B cell (primary cell): ENCODE measurements at regions not wholly inside any gene's neighbourhood (a gene's known extent, or its start where the extent isn't known, plus 50 kb on each side); places are given as distances from the start of the nearest gene placed in this dataset.

Experiments used
- ATAC-seq: fragments of 200-7000 bp; cut with Tn5 transposase; one replicate; pipeline ENCODE4 v1.10.0; 2021; ENCODE audit warnings: low read depth, mild to moderate bottlenecking, moderate number of reproducible peaks, moderate library complexity
- CTCF ChIA-PET: fragments of 350-600 bp; sonication (Branson Sonifier 250); formaldehyde crosslinking; loops from one replicate; lab custom pipeline; 2021; ENCODE audit warnings: antibody characterized with exemption, inconsistent platforms; lab: Charles Lee
- POLR2A ChIA-PET: fragments of 350-600 bp; sonication (Branson Sonifier 250); formaldehyde crosslinking; loops from one replicate; lab custom pipeline; 2021; ENCODE audit warnings: antibody characterized with exemption; lab: Charles Lee
- DNase-seq: peaks from one replicate; pipeline ENCODE4 v3.0.0; 2013
- H2AFZ ChIP-seq: 2 replicates; pipeline ENCODE4 v1.6.1; 2012; ENCODE audit warnings: mild to moderate bottlenecking, low read depth, low read length; ENCODE audit not compliant: insufficient read depth, poor library complexity, severe bottlenecking
- H3K27ac ChIP-seq, 2 donors: 1 replicate in 1 of 2; 2 replicates in 1 of 2; pipeline ENCODE4 v1.5.1; 2012 to 2013; ENCODE audit warnings: low read length in 2 of 2, mild to moderate bottlenecking in 2 of 2, moderate library complexity in 1 of 2
- H3K27me3 ChIP-seq, 4 experiments: fragments of 200-600 bp in 1 of 4; sonication (generic) in 1 of 4; replicated peaks in 1 of 4; 1 replicate in 2 of 4; 2 replicates in 2 of 4; pipeline versions ENCODE4 v1.6.1 to v1.7.0; 2013 to 2016; ENCODE audit warnings: low read length in 3 of 4, mild to moderate bottlenecking in 2 of 4, mixed read lengths in 1 of 4, moderate library complexity in 1 of 4; ENCODE audit not compliant: insufficient read depth in 4 of 4, control insufficient read depth in 3 of 4; ENCODE audit errors: control extremely low read depth in 1 of 4
- H3K36me3 ChIP-seq, 2 experiments: replicated peaks in 1 of 2; 1 replicate in 1 of 2; 2 replicates in 1 of 2; pipeline versions ENCODE4 v1.6.1 to v1.7.1; 2013; ENCODE audit warnings: low read length in 1 of 2; ENCODE audit not compliant: insufficient read depth in 2 of 2, control insufficient read depth in 1 of 2; ENCODE audit errors: control extremely low read depth in 1 of 2, extremely low read depth in 1 of 2
- H3K4me1 ChIP-seq, 2 donors: fragments of 200-600 bp in 1 of 2; sonication (generic) in 1 of 2; 1 replicate in 1 of 2; 2 replicates in 1 of 2; pipeline versions ENCODE4 v1.5.1 to v1.6.1; 2013 to 2017; ENCODE audit warnings: low read length in 2 of 2; ENCODE audit not compliant: control insufficient read depth in 2 of 2, insufficient read depth in 2 of 2
- H3K4me2 ChIP-seq: replicated peaks from 2 replicates; pipeline ENCODE3; 2012; ENCODE audit warnings: mild to moderate bottlenecking, low read depth, low read length; ENCODE audit not compliant: poor library complexity, severe bottlenecking
- H3K4me3 ChIP-seq, 5 experiments: fragments of 200-600 bp in 1 of 5; sonication (generic) in 1 of 5; 1 replicate in 3 of 5; 2 replicates in 2 of 5; pipeline versions ENCODE4 v1.5.1 to v1.7.0; 2011 to 2016; ENCODE audit warnings: low read length in 4 of 5, mild to moderate bottlenecking in 4 of 5, low read depth in 2 of 5, control low read depth in 1 of 5, moderate library complexity in 1 of 5; ENCODE audit not compliant: insufficient read depth in 1 of 5; ENCODE audit errors: control extremely low read depth in 1 of 5, extremely low read depth in 1 of 5
- H3K79me2 ChIP-seq: fragments of 200-600 bp; sonication (generic); one replicate; pipeline ENCODE4 v1.6.0; 2016; ENCODE audit warnings: low read length; ENCODE audit not compliant: control insufficient read depth, insufficient read depth
- H3K9ac ChIP-seq: fragments of 200-600 bp; sonication (generic); 2 replicates; pipeline ENCODE4 v1.6.1; 2017; ENCODE audit warnings: mild to moderate bottlenecking, low read length, moderate library complexity
- H3K9me3 ChIP-seq, 3 donors: one replicate each; pipeline versions ENCODE4 v1.6.1 to v1.7.1; 2013; ENCODE audit warnings: low read length in 2 of 3; ENCODE audit not compliant: control insufficient read depth in 2 of 3, insufficient read depth in 1 of 3; ENCODE audit errors: control extremely low read depth in 1 of 3
- H4K20me1 ChIP-seq: 2 replicates; pipeline ENCODE4 v1.6.0; 2012; ENCODE audit warnings: mild to moderate bottlenecking, low read length; ENCODE audit not compliant: insufficient read depth, control insufficient read depth, poor library complexity, severe bottlenecking
- H3K27ac Mint-ChIP-seq: one replicate; pipeline ENCODE4 v1.8.0; 2021; ENCODE audit warnings: mixed read lengths
- H3K27me3 Mint-ChIP-seq: one replicate; pipeline ENCODE4 v1.8.0; 2021; ENCODE audit warnings: mixed read lengths
- H3K4me1 Mint-ChIP-seq: one replicate; pipeline ENCODE4 v1.8.0; 2021; ENCODE audit warnings: mixed read lengths
- H3K4me3 Mint-ChIP-seq: one replicate; pipeline ENCODE4 v1.8.0; 2021; ENCODE audit warnings: mixed read lengths
- H3K9me3 Mint-ChIP-seq: one replicate; pipeline ENCODE4 v1.8.0; 2022; ENCODE audit warnings: mixed read lengths; ENCODE audit not compliant: insufficient read depth
- EZH2 ChIP-seq: IDR thresholded peaks from 2 replicates; pipeline ENCODE4 v1.6.1; 2012; ENCODE audit warnings: borderline replicate concordance, low read depth, mild to moderate bottlenecking, moderate library complexity, low read length; ENCODE audit not compliant: insufficient read depth, poor library complexity, severe bottlenecking
- WGBS: methylation state at CpG from one replicate; pipeline ENCODE4 v1.1.5; 2013; ENCODE audit warnings: missing lambda C conversion rate; ENCODE audit not compliant: insufficient coverage; 5-methylcytosine and 5-hydroxymethylcytosine counted together
- intact Hi-C: fragments of 100-400 bp; cut with micrococcal nuclease; formaldehyde crosslinking; loops from one replicate; pipeline ENCODE4 v1.10.0; 2022
- TF ChIP-seq, protein P1 (sequence below): fragments of 200-600 bp; IDR thresholded peaks from one replicate; pipeline ENCODE4 v1.8.0; 2022; ENCODE audit warnings: antibody characterized with exemption, mild to moderate bottlenecking

DNA sequence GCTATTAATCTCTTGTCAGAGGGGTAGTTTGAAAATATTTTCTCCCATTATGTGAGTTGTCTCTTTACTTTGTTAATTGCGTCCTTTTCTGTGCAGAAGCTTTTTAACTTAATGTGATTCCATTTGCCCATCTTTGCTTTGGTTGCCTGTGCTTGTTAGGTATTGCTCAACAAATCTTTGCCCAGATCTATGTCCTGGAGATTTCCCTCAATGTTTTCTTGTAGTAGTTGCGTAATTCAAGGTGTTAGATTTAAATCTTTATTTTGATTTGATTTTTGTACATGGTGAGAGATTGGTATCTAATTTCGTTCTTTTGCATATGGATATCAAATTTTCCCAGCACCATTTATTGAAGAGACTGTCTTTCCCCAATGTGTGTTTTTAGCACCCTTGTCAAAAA lies 567.2 kb downstream of the DNAJB9 start:
- intact Hi-C loops = no loop called here
- Mint-ChIP-seq H3K4me1 (no peaks in the 10 kb centered on the region), H3K27ac (no peak overlapping the region), H3K27me3 (no peaks in the 10 kb centered on the region), H3K9me3 (peaks cover 10% of the 10 kb centered on the region), H3K4me3 (no peak overlapping the region)
- Histone ChIP-seq H3K27ac (no peak overlapping the region), H3K79me2 (no peaks in the 10 kb centered on the region), H3K4me2 (no peak overlapping the region), H3K9ac (no peak overlapping the region), H3K36me3 (no peaks in the 10 kb centered on the region), H3K9me3 (peaks cover 0 to 9% (median 7%) of the 10 kb centered on the region in 3 donors), H3K27me3 (no peaks in the 10 kb centered on the region), H2AFZ (no peak overlapping the region), H3K4me3 (no peak overlapping the region), H3K4me1 (no peaks in the 10 kb centered on the region), H4K20me1 (no peaks in the 10 kb centered on the region)
- POLR2A ChIA-PET = no interaction called here
- no peak for DNase-seq
- TF ChIP-seq EZH2 = no peak
- TF ChIP-seq, protein P1, sequence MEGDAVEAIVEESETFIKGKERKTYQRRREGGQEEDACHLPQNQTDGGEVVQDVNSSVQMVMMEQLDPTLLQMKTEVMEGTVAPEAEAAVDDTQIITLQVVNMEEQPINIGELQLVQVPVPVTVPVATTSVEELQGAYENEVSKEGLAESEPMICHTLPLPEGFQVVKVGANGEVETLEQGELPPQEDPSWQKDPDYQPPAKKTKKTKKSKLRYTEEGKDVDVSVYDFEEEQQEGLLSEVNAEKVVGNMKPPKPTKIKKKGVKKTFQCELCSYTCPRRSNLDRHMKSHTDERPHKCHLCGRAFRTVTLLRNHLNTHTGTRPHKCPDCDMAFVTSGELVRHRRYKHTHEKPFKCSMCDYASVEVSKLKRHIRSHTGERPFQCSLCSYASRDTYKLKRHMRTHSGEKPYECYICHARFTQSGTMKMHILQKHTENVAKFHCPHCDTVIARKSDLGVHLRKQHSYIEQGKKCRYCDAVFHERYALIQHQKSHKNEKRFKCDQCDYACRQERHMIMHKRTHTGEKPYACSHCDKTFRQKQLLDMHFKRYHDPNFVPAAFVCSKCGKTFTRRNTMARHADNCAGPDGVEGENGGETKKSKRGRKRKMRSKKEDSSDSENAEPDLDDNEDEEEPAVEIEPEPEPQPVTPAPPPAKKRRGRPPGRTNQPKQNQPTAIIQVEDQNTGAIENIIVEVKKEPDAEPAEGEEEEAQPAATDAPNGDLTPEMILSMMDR = no peak
- 100% methylated on average over 1 of the region's 3 CpGs for WGBS
- CTCF ChIA-PET = no interaction called here
- no peak for ATAC-seq

DNA sequence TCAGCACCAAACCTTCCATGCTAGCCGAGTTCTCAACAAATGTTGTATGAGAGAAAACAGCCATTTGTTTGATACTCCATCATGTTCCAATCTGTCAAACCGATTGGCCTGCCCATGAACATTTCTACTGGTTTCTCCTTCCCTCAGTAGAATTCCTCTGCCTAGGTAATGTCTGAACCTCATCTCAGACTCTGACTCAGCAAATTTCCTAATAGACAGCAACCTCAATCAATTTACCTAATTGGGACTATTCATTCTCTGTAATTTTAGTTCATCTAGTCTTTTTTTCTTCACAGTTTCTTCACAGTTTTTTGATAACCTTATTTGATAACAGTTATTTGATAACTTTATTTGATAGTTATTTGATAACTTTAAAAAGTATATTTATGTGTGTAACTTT lies 585.1 kb downstream of the DNAJB9 start:
- ChIA-PET POLR2A (no interaction called here), CTCF (no interaction called here)
- Histone ChIP-seq H3K9ac (no peak overlapping the region), H3K4me1 (no peaks in the 10 kb centered on the region), H3K36me3 (no peaks in the 10 kb centered on the region), H3K27me3 (no peaks in the 10 kb centered on the region), H3K9me3 (no peaks in the 10 kb centered on the region), H3K4me2 (no peak overlapping the region), H3K4me3 (no peak overlapping the region), H3K79me2 (no peaks in the 10 kb centered on the region), H4K20me1 (no peaks in the 10 kb centered on the region), H3K27ac (no peak overlapping the region), H2AFZ (no peak overlapping the region)
- no peak overlapping the region for H3K27ac Mint-ChIP-seq
- 89% methylated on average over 1 of the region's 2 CpGs for WGBS
- H3K9me3 Mint-ChIP-seq = peaks cover 7% of the 10 kb centered on the region
- no peaks in the 10 kb centered on the region for H3K27me3 Mint-ChIP-seq
- no peak overlapping the region for H3K4me3 Mint-ChIP-seq
- intact Hi-C loops = no loop called here
- DNase-seq (no peak), ATAC-seq (no peak)
- no peaks in the 10 kb centered on the region for H3K4me1 Mint-ChIP-seq
- TF ChIP-seq EZH2 = no peak
- TF ChIP-seq, protein P1 = no peak
